Astrocyte (in vitro differentiated cells and primary cell): ENCODE measurements at regions not wholly inside any gene's neighbourhood (a gene's known extent, or its start where the extent isn't known, plus 50 kb on each side); places are given as distances from the start of the nearest gene placed in this dataset.

Source experiments
- DNase-seq: peaks from one replicate; pipeline ENCODE4 v3.0.0-alpha.2; 2010; ENCODE audit warnings: low read depth
- FAIRE-seq: peaks from 2 replicates; lab custom pipeline; 2011; peaks lifted over from hg19 to GRCh38; lab: Jason Lieb, UNC
- H2AFZ ChIP-seq: 2 replicates; pipeline ENCODE4 v1.6.0; 2012; ENCODE audit warnings: low read depth, low read length, inconsistent platforms
- H3K27ac ChIP-seq: 2 replicates; pipeline ENCODE4 v1.5.1; 2011; ENCODE audit warnings: low read depth, low read length, inconsistent platforms
- H3K27me3 ChIP-seq: 2 replicates; pipeline ENCODE4 v1.6.0; 2011; ENCODE audit warnings: low read length, inconsistent platforms; ENCODE audit not compliant: insufficient read depth
- H3K36me3 ChIP-seq: 2 replicates; pipeline ENCODE4 v1.5.1; 2011; ENCODE audit warnings: low read length, inconsistent platforms; ENCODE audit not compliant: insufficient read depth
- H3K4me1 ChIP-seq: 2 replicates; pipeline ENCODE4 v1.5.1; 2011; ENCODE audit warnings: low read length, inconsistent platforms; ENCODE audit not compliant: insufficient read depth
- H3K4me2 ChIP-seq: 2 replicates; pipeline ENCODE4 v1.6.0; 2012; ENCODE audit warnings: low read length, inconsistent platforms
- H3K4me3 ChIP-seq: 2 replicates; pipeline ENCODE4 v1.5.1; 2011; ENCODE audit warnings: low read depth, mild to moderate bottlenecking, low read length, inconsistent platforms; ENCODE audit not compliant: insufficient read depth
- H3K79me2 ChIP-seq: 2 replicates; pipeline ENCODE4 v1.6.0; 2012; ENCODE audit warnings: mild to moderate bottlenecking, low read length, inconsistent platforms; ENCODE audit not compliant: insufficient read depth
- H3K9ac ChIP-seq: 2 replicates; pipeline ENCODE4 v1.6.0; 2012; ENCODE audit warnings: mild to moderate bottlenecking, low read length, inconsistent platforms
- H3K9me3 ChIP-seq: 2 replicates; pipeline ENCODE4 v1.5.1; 2012; ENCODE audit warnings: low read depth, mild to moderate bottlenecking, low read length, inconsistent platforms; ENCODE audit not compliant: insufficient read depth
- H4K20me1 ChIP-seq: 2 replicates; pipeline ENCODE4 v1.6.0; 2012; ENCODE audit warnings: low read length, inconsistent platforms; ENCODE audit not compliant: insufficient read depth
- H3K27ac Mint-ChIP-seq: one replicate; pipeline ENCODE4 v1.8.0; 2021; ENCODE audit warnings: mild to moderate bottlenecking, mixed read lengths; ENCODE audit not compliant: unreplicated experiment
- H3K27me3 Mint-ChIP-seq: one replicate; pipeline ENCODE4 v1.8.0; 2021; ENCODE audit warnings: low read depth, mixed read lengths; ENCODE audit not compliant: unreplicated experiment
- H3K36me3 Mint-ChIP-seq: one replicate; pipeline ENCODE4 v1.8.0; 2021; ENCODE audit warnings: low read depth, mixed read lengths; ENCODE audit not compliant: unreplicated experiment
- H3K4me1 Mint-ChIP-seq: one replicate; pipeline ENCODE4 v1.8.0; 2021; ENCODE audit warnings: low read depth, mixed read lengths; ENCODE audit not compliant: unreplicated experiment
- H3K4me3 Mint-ChIP-seq: one replicate; pipeline ENCODE4 v1.8.0; 2021; ENCODE audit warnings: mild to moderate bottlenecking, moderate library complexity, mixed read lengths; ENCODE audit not compliant: unreplicated experiment
- H3K9me3 Mint-ChIP-seq: one replicate; pipeline ENCODE4 v1.8.0; 2021; ENCODE audit warnings: mild to moderate bottlenecking, mixed read lengths; ENCODE audit not compliant: unreplicated experiment
- EZH2 ChIP-seq: IDR thresholded peaks from 2 replicates; pipeline ENCODE4 v1.6.1; 2012; ENCODE audit warnings: mild to moderate bottlenecking, low read length, inconsistent platforms; ENCODE audit not compliant: insufficient read depth
- TF ChIP-seq, protein P1 (sequence below): IDR thresholded peaks from 2 replicates; pipeline ENCODE4 v1.5.1; 2011; ENCODE audit warnings: low read depth, mild to moderate bottlenecking, inconsistent platforms, low read length, moderate library complexity; ENCODE audit not compliant: insufficient read depth

DNA sequence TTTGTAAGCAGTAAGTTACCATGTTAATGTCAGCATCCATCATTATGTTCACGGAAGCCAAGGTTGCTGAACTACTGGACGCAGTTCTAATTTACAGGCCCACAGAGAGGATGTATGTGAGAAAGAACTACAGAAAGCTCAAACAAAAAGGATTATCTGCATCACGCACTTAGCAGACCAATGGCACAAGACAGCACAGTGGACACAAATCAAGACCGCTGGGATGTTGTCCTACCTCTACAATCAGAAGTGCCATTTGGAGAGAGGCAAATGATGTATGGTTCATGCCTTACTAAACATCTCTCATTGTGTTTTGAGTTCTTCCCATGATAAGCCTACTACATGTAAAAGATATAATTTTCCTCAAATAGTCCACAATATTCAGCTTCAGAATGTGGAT, 330.7 kb upstream of the CHAC2 start:
- Histone ChIP-seq H3K9me3 (no peaks in the 10 kb centered on the region), H4K20me1 (no peaks in the 10 kb centered on the region), H3K27me3 (no peaks in the 10 kb centered on the region), H2AFZ (no peak overlapping the region), H3K27ac (no peak overlapping the region), H3K9ac (no peak overlapping the region), H3K4me1 (no peaks in the 10 kb centered on the region), H3K4me3 (no peak overlapping the region), H3K79me2 (no peaks in the 10 kb centered on the region), H3K4me2 (no peak overlapping the region), H3K36me3 (no peaks in the 10 kb centered on the region)
- DNase-seq (no peak), FAIRE-seq (no peak)
- Mint-ChIP-seq H3K27me3 (no peaks in the 10 kb centered on the region), H3K27ac (no peak overlapping the region), H3K4me3 (no peak overlapping the region), H3K9me3 (no peaks in the 10 kb centered on the region), H3K36me3 (no peaks in the 10 kb centered on the region), H3K4me1 (no peaks in the 10 kb centered on the region)
- no peak for TF ChIP-seq EZH2
- TF ChIP-seq, protein P1, sequence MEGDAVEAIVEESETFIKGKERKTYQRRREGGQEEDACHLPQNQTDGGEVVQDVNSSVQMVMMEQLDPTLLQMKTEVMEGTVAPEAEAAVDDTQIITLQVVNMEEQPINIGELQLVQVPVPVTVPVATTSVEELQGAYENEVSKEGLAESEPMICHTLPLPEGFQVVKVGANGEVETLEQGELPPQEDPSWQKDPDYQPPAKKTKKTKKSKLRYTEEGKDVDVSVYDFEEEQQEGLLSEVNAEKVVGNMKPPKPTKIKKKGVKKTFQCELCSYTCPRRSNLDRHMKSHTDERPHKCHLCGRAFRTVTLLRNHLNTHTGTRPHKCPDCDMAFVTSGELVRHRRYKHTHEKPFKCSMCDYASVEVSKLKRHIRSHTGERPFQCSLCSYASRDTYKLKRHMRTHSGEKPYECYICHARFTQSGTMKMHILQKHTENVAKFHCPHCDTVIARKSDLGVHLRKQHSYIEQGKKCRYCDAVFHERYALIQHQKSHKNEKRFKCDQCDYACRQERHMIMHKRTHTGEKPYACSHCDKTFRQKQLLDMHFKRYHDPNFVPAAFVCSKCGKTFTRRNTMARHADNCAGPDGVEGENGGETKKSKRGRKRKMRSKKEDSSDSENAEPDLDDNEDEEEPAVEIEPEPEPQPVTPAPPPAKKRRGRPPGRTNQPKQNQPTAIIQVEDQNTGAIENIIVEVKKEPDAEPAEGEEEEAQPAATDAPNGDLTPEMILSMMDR: no peak

DNA sequence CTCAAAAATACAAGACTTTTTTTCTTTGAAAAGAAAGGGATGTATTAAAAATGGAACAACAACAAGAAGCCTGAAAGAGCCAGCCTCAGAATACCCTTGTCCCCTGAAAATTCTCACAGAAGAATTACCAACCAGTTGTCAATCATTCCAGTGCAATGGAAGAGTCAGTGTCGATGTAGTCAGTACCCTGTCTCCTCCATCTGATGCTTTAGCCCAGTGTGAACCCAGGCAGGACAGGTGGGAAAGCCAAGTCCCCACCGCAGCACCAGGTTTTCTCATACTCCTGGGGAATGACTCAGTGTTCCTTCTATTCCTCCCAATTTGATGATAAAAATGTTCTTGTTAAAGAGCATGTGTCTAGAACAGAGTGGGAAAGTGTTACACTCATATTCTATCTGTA, 332.0 kb upstream of the CHAC2 start:
- Histone ChIP-seq H3K27me3 (no peaks in the 10 kb centered on the region), H3K9me3 (no peaks in the 10 kb centered on the region), H2AFZ (no peak overlapping the region), H3K4me1 (no peaks in the 10 kb centered on the region), H3K79me2 (no peaks in the 10 kb centered on the region), H3K4me2 (no peak overlapping the region), H4K20me1 (no peaks in the 10 kb centered on the region), H3K27ac (no peak overlapping the region), H3K9ac (no peak overlapping the region), H3K36me3 (no peaks in the 10 kb centered on the region), H3K4me3 (no peak overlapping the region)
- TF ChIP-seq EZH2: no peak
- Mint-ChIP-seq H3K4me3 (no peak overlapping the region), H3K27ac (no peak overlapping the region), H3K27me3 (no peaks in the 10 kb centered on the region), H3K36me3 (no peaks in the 10 kb centered on the region), H3K4me1 (no peaks in the 10 kb centered on the region), H3K9me3 (no peaks in the 10 kb centered on the region)
- FAIRE-seq (no peak), DNase-seq (no peak)

DNA sequence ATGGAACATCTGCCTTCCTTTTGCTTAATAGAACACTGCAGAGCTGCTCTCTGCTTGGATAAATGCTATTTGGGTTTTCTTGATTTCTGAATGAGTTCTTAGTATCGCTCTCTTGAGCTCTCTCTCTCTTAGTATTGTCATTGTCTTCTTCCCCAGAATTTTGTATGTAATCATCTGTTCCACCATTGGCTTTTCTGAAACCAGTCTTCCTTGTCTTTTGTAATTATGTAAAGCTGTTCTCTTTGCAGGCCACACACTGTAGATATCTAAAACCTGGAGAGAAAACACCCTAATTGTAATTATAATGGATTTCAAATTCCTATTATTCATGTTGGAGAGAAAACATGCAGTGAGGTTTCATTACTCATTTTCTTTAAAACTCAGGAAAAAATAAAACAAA, 333.1 kb upstream of the CHAC2 start:
- Mint-ChIP-seq H3K27ac (no peak overlapping the region), H3K4me3 (no peak overlapping the region), H3K4me1 (no peaks in the 10 kb centered on the region), H3K36me3 (no peaks in the 10 kb centered on the region), H3K9me3 (no peaks in the 10 kb centered on the region), H3K27me3 (no peaks in the 10 kb centered on the region)
- H3K36me3 ChIP-seq: no peaks in the 10 kb centered on the region
- FAIRE-seq: no peak
- H4K20me1 ChIP-seq: no peaks in the 10 kb centered on the region
- no peaks in the 10 kb centered on the region for H3K79me2 ChIP-seq
- H3K27me3 ChIP-seq: no peaks in the 10 kb centered on the region
- no peaks in the 10 kb centered on the region for H3K4me1 ChIP-seq
- DNase-seq: no peak
- H3K4me3 ChIP-seq: no peak overlapping the region
- no peak overlapping the region for H3K4me2 ChIP-seq
- no peak overlapping the region for H3K27ac ChIP-seq
- H3K9me3 ChIP-seq: no peaks in the 10 kb centered on the region
- H3K9ac ChIP-seq: no peak overlapping the region
- TF ChIP-seq EZH2: no peak
- TF ChIP-seq, protein P1: no peak
- no peak overlapping the region for H2AFZ ChIP-seq
